ENCODE measurements at regions not wholly inside any gene's neighbourhood (a gene's known extent, or its start where the extent isn't known, plus 50 kb on each side); places are given as distances from the start of the nearest gene placed in this dataset.

DNA sequence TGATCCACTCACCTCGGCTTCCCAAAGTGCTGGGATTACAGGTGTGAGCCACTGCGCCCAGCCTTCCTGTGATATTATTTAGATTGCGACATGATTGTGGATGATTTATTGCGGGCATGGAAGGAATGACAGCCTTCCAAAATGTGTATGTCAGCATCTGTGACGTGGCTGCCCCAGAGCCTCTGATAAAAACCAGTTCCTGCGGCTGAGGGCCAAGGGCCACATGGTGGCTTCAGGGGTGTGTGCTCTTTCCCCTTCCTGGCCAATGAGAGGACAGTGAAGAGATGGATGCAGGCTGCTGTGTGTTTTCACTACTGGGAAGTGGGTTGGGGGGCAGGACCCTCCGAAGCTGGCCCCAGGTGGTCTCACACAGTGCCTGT, 57.4 kb upstream of the HGFAC start:
- no peak for DNase-seq

DNA sequence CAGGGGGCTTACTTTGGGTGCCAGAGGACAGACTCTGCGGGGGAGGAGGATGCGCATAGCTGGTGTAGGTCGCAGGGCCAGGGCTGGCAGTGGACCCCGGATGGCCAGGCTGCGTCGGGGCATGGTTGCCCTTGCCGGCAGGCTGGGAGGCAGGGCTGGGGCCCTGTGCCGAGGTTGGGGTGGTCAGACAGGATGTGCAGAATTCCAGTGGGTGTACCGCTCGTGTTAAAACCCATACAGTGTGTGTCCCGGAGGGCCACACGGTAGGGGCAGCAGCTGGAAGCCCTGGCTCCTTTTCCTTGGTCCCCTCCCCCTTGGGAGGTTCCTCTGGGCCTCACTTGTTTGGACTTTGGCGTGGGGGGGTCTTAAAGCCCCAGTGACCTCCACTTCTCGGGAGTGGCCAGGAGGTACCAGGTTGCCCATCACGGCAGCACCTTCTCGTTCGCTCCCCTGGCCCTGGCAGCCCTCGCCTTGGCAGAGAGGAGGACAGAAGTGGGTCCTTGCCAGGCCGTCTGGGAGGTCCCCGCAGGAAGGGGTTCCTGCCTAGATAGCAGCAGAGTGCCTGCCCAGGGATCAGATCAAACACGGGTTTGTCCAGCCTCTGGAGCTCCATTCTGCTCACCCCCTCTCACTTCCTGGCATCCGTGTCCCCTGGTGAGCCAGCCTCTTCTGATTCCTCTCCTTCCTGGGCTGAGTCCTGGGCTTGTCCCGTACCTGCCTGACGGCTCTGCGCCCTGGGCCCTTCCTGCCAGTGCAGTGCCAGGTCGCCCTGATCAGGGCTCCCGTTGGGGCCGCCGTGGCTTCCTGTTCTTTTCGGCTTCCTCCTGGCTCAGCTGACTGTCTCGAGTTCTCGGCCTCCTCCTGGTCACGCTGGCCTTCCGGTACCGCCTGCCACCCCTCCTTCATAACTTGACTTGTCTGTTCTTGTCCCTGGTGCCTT, 56.7 kb upstream of the HGFAC start:
- no peak for DNase-seq

DNA sequence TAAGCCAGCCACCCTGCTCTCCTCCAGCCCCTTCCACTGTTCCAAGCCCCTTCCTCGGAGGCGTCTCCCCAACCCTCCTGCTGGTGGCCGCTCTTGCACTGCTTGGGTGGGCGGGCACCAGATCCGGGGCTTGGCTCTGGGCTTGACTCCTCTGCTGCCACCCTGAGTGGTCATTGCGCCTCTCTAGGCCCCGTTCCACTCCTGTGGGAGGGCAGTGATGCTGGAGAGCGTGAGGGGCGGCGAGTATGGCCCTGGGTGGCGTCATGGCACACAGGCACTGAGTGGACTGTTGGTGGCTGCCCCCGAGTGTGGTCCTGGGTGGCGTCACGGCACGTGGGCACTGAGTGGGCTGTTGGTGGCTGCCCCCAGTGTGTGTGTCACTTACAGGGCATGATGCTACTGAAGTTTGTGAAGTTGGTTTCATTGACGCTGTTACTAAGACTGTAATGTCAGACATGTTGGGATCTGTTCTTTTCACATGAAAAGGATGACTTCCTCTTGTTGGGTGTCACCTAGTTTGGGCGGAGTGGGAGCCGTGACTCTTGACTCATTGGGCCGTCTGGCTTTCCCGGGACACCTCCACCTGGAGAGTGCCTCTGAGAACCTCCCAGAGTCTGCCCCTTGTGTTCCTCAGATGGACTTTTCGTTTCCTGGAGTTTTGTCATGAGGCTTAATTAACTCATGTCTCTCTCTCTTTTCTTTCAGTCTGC, 55.9 kb upstream of the HGFAC start:
- DNase-seq, result no peak

DNA sequence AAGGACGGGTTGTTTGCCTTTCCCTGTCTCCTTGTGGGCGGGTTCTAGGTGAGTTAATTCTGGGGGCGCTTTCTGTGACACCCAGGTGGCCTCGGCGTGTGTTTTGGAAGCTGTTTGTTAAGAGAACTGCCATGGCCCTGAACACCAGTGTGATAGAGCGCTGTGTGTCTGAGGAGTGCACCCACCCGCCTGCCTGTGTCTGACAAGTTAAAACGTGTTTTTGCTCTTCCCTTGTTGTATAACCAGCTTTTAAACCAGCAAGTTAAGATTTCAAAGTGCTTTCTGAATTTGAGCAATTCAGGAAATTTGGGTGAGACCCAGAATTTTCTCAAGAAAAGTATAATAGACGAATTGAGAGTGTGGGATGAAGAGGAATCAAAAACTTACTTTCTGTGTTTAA, 55.2 kb upstream of the HGFAC start:
- DNase-seq, result no peak

DNA sequence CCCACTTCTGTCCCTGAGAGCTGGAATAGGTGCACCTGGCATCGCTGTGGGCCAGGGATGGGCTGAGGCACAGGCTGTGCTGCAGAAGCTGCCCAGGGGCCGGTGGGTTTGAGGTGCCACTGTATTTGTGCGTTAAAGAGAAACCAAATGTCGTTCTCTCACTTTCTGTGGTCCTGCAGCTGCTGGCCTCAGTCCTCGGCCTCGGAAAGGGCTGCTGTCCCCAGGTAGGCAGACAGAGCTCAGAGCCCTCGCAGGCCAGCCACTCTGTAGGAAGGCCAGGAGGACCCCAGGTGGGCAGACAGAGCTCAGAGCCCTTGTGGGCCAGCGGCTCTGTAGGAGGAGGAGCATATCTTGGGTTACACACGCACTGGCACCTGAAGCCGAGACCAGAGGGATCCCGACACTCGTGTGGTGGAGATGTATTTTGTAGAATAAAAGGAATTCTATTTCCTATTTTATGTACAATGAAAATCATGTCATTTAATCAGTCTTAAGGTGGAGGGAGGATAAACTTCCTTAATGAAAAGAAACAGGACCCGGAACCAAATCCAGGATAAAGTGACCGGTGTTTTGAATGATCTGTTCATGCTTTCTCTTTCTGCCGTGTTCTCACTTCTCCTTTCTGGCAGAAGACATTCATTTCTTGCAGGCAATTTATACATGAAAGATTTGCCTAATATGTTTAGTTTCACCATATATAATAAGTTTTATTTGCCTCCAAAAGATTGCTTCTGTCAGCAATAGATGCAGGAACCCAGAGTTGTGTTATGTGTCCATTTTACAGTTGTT, 54.4 kb upstream of the HGFAC start:
- peak; percentile 48 for DNase-seq

DNA sequence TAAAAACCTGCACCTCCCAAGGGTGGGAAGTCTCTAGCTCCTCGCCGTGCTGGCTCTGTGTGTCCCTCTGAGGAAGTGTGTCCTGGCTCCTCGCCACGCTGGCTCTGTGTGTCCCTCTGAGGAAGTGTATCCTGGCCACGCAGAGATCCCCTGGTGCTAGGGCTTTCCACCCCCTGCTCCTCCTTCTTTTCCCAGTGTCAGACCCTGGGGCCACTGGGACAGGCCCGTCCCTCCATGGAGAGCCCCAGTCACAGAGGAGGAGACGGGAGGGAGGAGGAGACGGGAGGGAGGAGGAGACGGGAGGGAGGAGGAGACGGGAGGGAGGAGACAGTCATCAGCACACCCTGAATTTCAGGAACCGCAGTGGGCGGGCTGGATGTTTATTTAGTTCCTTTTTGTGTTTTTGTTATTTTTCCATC, 53.8 kb upstream of the HGFAC start:
- peak; percentile 48 for DNase-seq

DNA sequence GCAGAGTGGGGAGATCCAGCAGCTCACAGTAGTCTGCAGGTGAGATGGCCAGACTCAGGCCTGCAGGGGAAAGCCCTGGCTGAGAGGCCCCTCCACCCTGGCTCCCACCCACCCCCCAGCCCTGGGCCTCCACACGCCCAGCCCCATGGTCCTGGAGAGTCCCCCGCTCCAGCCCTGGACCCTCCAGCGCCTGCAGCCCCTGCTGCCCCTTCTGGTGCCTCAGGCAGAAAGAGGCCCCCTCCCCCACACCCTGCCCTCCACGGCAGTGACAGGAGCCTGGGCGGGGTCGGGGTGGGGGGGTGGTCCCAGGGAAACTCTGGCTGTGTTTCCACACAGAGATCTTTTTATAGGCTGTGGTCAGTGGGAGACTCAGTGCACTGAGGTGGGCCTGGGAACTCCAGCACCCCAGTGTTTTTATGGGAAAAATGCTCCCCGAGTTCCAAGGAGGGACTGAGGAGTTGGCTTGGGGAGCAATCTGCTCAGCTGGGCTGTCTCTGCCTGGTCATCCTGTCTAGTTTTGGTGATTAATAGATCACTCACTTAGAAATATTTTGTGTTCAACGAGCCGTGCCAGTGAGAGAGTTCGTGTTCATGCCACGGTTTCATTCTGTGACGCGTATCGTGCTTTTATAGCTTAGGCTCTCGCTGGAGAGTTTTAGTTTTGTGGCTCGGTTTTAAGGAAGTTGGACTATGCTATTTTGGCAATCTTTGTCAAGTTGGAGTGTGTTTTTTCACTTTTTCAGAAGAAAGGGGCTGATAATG, 53.1 kb upstream of the HGFAC start:
- DNase-seq, result peak; percentile 9

DNA sequence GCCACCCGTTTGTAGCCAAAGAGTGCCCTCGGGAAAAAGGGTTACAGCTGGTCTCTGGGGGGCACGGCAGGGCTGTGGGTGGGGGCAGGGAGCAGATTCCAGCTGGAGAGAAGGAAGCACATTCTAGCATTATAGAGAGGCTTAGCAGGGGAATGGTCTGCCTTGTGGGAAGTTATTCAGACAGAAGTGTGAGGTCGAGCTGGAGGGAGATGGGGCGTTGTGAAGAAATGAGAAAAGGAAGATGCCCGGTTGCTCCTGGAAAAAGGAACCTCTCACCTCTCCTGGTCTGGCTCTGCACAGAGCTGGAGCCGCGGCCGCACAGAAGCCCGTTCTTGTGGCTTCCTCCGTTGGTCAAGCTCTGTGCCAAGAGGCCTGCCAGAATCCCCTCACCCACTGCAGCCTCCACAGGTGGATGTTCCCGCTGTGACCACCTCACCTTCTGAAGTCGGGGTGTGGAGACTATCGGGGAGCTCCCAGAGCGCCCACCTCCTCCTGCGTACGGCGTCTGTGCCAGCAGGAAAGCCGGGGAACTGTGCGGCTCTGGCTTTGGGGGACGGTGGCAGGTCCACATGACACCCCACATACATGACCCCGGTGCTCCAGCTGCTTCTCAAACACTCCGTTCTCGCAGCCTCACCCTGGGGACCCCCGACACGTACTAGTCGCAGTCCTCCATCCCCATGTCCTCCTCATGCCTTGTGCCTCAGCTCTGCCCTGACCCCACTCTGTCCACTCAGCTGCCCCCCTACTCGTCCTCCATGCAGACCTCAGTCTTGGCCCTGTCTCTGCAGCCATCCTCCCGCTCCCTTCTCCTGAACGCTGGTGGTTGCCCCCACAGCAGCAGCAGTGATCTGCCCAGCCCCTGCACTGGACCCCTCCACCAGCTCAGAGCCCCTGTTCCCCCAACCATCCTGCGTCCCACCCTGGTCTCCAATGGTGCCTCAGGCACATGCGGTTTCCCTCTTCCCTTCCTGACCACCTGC, 52.2 kb upstream of the HGFAC start:
- no peak for DNase-seq

DNA sequence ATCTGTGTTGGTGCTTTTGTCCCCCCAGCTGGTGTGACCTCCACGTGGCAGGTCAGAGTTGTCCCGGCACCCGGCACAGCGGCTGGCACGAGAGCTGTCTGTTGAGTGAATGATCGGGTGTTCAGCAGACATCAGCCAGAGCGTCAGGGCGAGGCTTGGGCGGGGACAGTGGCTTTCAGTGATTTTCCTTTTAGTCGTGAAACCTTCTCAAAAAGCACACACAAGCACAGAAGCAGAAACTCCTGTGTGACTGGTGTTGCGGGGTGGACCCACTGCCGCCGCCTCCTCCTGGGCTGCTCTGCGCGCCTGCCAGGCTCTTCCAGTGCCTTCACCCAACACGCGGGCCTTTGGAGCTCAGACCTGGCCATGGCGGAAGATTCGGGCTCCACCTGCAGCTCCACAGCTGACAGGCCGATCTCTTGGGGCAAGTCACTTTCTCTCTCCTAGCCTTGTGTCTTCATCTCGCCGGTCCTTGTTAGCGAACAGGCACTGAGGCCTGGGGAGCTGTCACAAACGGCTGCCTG, 51.4 kb upstream of the HGFAC start:
- DNase-seq, result no peak

DNA sequence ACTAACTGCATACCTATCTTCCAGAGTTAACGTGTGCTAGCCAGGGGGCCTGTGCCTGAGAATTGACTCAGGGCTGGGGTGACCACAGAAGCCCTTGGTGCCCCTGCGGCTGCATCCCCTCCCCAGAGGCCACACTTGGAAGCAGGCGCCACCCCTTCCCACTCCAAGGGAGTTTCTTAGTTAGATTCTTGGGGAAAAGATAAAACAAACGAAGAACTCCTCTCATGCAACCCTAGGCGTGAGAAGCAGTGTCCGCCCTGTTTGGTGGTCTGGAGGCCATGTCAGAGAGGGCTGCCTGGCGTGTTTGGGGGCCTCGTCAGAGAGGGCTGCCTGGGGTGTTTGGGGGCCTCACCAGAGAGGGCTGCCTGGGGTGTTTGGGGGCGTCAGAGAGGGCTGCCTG, 50.3 kb upstream of the HGFAC start:
- no peak for DNase-seq

Data from GF-D8 (cell line).